Mesodermal cell (in vitro differentiated cells): ENCODE measurements at regions not wholly inside any gene's neighbourhood (a gene's known extent, or its start where the extent isn't known, plus 50 kb on each side); places are given as distances from the start of the nearest gene placed in this dataset.

Experiments
- H3K27ac ChIP-seq: 2 replicates; pipeline ENCODE4 v1.7.0; 2013; ENCODE audit warnings: mild to moderate bottlenecking, low read depth, low read length, moderate library complexity; ENCODE audit not compliant: severe bottlenecking
- H3K36me3 ChIP-seq: 2 replicates; pipeline ENCODE4 v1.7.1; 2013; ENCODE audit warnings: mild to moderate bottlenecking, low read length, moderate library complexity; ENCODE audit not compliant: control insufficient read depth, insufficient read depth
- H3K4me1 ChIP-seq: one replicate; pipeline ENCODE4 v1.7.1; 2013; ENCODE audit warnings: mild to moderate bottlenecking, low read length; ENCODE audit not compliant: insufficient read depth, control insufficient read depth, poor library complexity, severe bottlenecking
- H3K4me3 ChIP-seq: 2 replicates; pipeline ENCODE4 v1.7.0; 2013; ENCODE audit warnings: low read length, control low read depth, mild to moderate bottlenecking; ENCODE audit not compliant: insufficient read depth, poor library complexity, severe bottlenecking; ENCODE audit errors: extremely low read depth
- H3K9me3 ChIP-seq: 2 replicates; pipeline ENCODE4 v1.7.1; 2013; ENCODE audit warnings: mild to moderate bottlenecking, low read length, moderate library complexity; ENCODE audit not compliant: control insufficient read depth
- WGBS, 2 experiments: methylation state at CpG; one replicate each; pipeline ENCODE4 v1.1.5; 2013; ENCODE audit warnings: missing lambda C conversion rate in 2 of 2; ENCODE audit not compliant: insufficient coverage in 2 of 2; 5-methylcytosine and 5-hydroxymethylcytosine counted together

- Histone ChIP-seq H3K9me3 (no peaks in the 10 kb centered on the region), H3K4me1 (no peaks in the 10 kb centered on the region), H3K27ac (no peak overlapping the region), H3K4me3 (no peak overlapping the region), H3K36me3 (no peaks in the 10 kb centered on the region)
- WGBS, 2 experiments = 94 to 100% methylated on average over 1 to 2 of the region's 2 CpGs
These were observed 449.0 kb upstream of the CDH5 start for GRCh38 chr16:65917466-65917865.

GRCh38 chr16:65916995-65917394, 449.5 kb upstream of the CDH5 start:
- 75 to 77% methylated on average over 2 to 3 of the region's 4 CpGs for WGBS, 2 experiments
- Histone ChIP-seq H3K4me1 (no peaks in the 10 kb centered on the region), H3K9me3 (no peaks in the 10 kb centered on the region), H3K4me3 (no peak overlapping the region), H3K36me3 (no peaks in the 10 kb centered on the region), H3K27ac (no peak overlapping the region)

- 84 to 100% methylated on average over 3 of the region's 5 CpGs for WGBS, 2 experiments
- Histone ChIP-seq H3K4me3 (no peak overlapping the region), H3K27ac (no peak overlapping the region), H3K9me3 (no peaks in the 10 kb centered on the region), H3K36me3 (no peaks in the 10 kb centered on the region), H3K4me1 (no peaks in the 10 kb centered on the region)
These were observed 456.2 kb upstream of the CDH5 start for GRCh38 chr16:65910291-65910690.

- H3K4me1 ChIP-seq = no peaks in the 10 kb centered on the region
- no peaks in the 10 kb centered on the region for H3K9me3 ChIP-seq
- 78 to 80% methylated on average over 5 to 6 of the region's 7 CpGs for WGBS, 2 experiments
- H3K27ac ChIP-seq = no peak overlapping the region
- no peak overlapping the region for H3K4me3 ChIP-seq
- no peaks in the 10 kb centered on the region for H3K36me3 ChIP-seq
These were observed 457.0 kb upstream of the CDH5 start for GRCh38 chr16:65909310-65910050.

- H3K4me3 ChIP-seq = no peak overlapping the region
- WGBS, 2 experiments = 50 to 59% methylated on average over 2 to 3 of the region's 3 CpGs
- no peak overlapping the region for H3K27ac ChIP-seq
- H3K36me3 ChIP-seq = no peaks in the 10 kb centered on the region
- H3K4me1 ChIP-seq = no peaks in the 10 kb centered on the region
- no peaks in the 10 kb centered on the region for H3K9me3 ChIP-seq
These were observed 457.9 kb upstream of the CDH5 start for GRCh38 chr16:65908568-65908967.

- Histone ChIP-seq H3K4me3 (no peak overlapping the region), H3K27ac (no peak overlapping the region), H3K4me1 (no peaks in the 10 kb centered on the region), H3K9me3 (no peaks in the 10 kb centered on the region), H3K36me3 (no peaks in the 10 kb centered on the region)
- WGBS, 2 experiments = 87 to 93% methylated on average over 3 of the region's 3 CpGs
These were observed 461.2 kb upstream of the CDH5 start for GRCh38 chr16:65905331-65905730.

- WGBS, 2 experiments = 94% methylated on average over 5 of the region's 6 CpGs
- Histone ChIP-seq H3K27ac (no peak overlapping the region), H3K36me3 (no peaks in the 10 kb centered on the region)
These were observed 469.9 kb upstream of the CDH5 start for GRCh38 chr16:65896448-65897153.

GRCh38 chr16:65895906-65896305, 470.6 kb upstream of the CDH5 start:
- H3K27ac ChIP-seq = no peak overlapping the region
- no peaks in the 10 kb centered on the region for H3K36me3 ChIP-seq
- peaks cover 7% of the 10 kb centered on the region for H3K9me3 ChIP-seq
- H3K4me1 ChIP-seq = no peaks in the 10 kb centered on the region
- no peak overlapping the region for H3K4me3 ChIP-seq
- WGBS, 2 experiments = 89 to 100% methylated on average over 1 of the region's 1 CpG

More at GRCh38 chr16:65896448-65897153, 469.9 kb upstream of the CDH5 start:
- peaks cover 7% of the 10 kb centered on the region for H3K9me3 ChIP-seq
- H3K4me3 ChIP-seq = no peak overlapping the region
- no peaks in the 10 kb centered on the region for H3K4me1 ChIP-seq

GRCh38 chr16:65895486-65895885, 471.0 kb upstream of the CDH5 start:
- no peaks in the 10 kb centered on the region for H3K36me3 ChIP-seq
- H3K9me3 ChIP-seq = peaks cover 7% of the 10 kb centered on the region
- H3K27ac ChIP-seq = no peak overlapping the region
- no peak overlapping the region for H3K4me3 ChIP-seq
- WGBS, 2 experiments = 93 to 97% methylated on average over 3 of the region's 3 CpGs
- H3K4me1 ChIP-seq = no peaks in the 10 kb centered on the region

- Histone ChIP-seq H3K4me3 (no peak overlapping the region), H3K36me3 (no peaks in the 10 kb centered on the region), H3K9me3 (peaks cover 3% of the 10 kb centered on the region), H3K4me1 (no peaks in the 10 kb centered on the region), H3K27ac (no peak overlapping the region)
- 84 to 100% methylated on average over 3 of the region's 4 CpGs for WGBS, 2 experiments
These were observed 476.3 kb upstream of the CDH5 start for GRCh38 chr16:65890203-65890602.

- no peaks in the 10 kb centered on the region for H3K36me3 ChIP-seq
- H3K27ac ChIP-seq = no peak overlapping the region
- H3K9me3 ChIP-seq = no peaks in the 10 kb centered on the region
- no peak overlapping the region for H3K4me3 ChIP-seq
- 83 to 84% methylated on average over 3 to 4 of the region's 4 CpGs for WGBS, 2 experiments
- peaks cover under 1% of the 10 kb centered on the region for H3K4me1 ChIP-seq
These were observed 476.9 kb upstream of the CDH5 start for GRCh38 chr16:65889533-65889966.
